Neural progenitor cell (in vitro differentiated cells): ENCODE measurements at regions not wholly inside any gene's neighbourhood (a gene's known extent, or its start where the extent isn't known, plus 50 kb on each side); places are given as distances from the start of the nearest gene placed in this dataset.

Experiments used
- DNase-seq: peaks from one replicate; pipeline ENCODE4 v3.0.0-alpha.2; 2016; ENCODE audit warnings: low spot score
- H2AFZ ChIP-seq: fragments of 200-600 bp; sonication (generic); replicated peaks from 2 replicates; pipeline ENCODE4 v1.6.1; 2016; ENCODE audit warnings: antibody characterized with exemption
- H3F3A ChIP-seq: fragments of 200-600 bp; sonication (generic); 2 replicates; pipeline ENCODE4 v1.6.1; 2016; ENCODE audit warnings: antibody characterized with exemption, low read depth
- H3K27ac ChIP-seq: fragments of 200-600 bp; sonication (generic); 2 replicates; pipeline ENCODE4 v1.5.1; 2016; ENCODE audit warnings: mild to moderate bottlenecking
- H3K27me3 ChIP-seq: fragments of 200-600 bp; sonication (generic); 2 replicates; pipeline ENCODE4 v1.6.1; 2016; ENCODE audit warnings: mild to moderate bottlenecking, moderate library complexity
- H3K36me3 ChIP-seq: fragments of 200-600 bp; sonication (generic); 2 replicates; pipeline ENCODE4 v1.5.1; 2016
- H3K4me1 ChIP-seq: fragments of 200-600 bp; sonication (generic); 2 replicates; pipeline ENCODE4 v1.6.1; 2016; ENCODE audit warnings: mixed run types
- H3K4me2 ChIP-seq: fragments of 200-600 bp; sonication (generic); 2 replicates; pipeline ENCODE4 v1.6.1; 2016
- H3K4me3 ChIP-seq: fragments of 200-600 bp; sonication (generic); 2 replicates; pipeline ENCODE4 v1.5.1; 2016
- H3K79me2 ChIP-seq: fragments of 200-600 bp; sonication (generic); 2 replicates; pipeline ENCODE4 v1.6.1; 2016; ENCODE audit warnings: low read depth
- H3K9ac ChIP-seq: fragments of 200-600 bp; sonication (generic); 2 replicates; pipeline ENCODE4 v1.6.1; 2016
- H3K9me3 ChIP-seq: fragments of 200-600 bp; sonication (generic); 2 replicates; pipeline ENCODE4 v1.5.1; 2016; ENCODE audit warnings: low read depth
- H4K20me1 ChIP-seq: fragments of 200-600 bp; sonication (generic); 2 replicates; pipeline ENCODE4 v1.6.1; 2016; ENCODE audit warnings: low read depth
- H3K27ac Mint-ChIP-seq: 3 replicates; pipeline ENCODE4 v1.8.0; 2021; ENCODE audit warnings: mixed read lengths
- H3K27me3 Mint-ChIP-seq: 2 replicates; pipeline ENCODE4 v1.8.0; 2022; ENCODE audit warnings: low read depth, mild to moderate bottlenecking, inconsistent platforms, moderate library complexity, mixed read lengths; ENCODE audit not compliant: insufficient read depth
- H3K36me3 Mint-ChIP-seq: 3 replicates; pipeline ENCODE4 v1.8.0; 2021; ENCODE audit warnings: mixed read lengths
- H3K4me1 Mint-ChIP-seq: 3 replicates; pipeline ENCODE4 v1.8.0; 2021; ENCODE audit warnings: mixed read lengths
- H3K4me3 Mint-ChIP-seq: 3 replicates; pipeline ENCODE4 v1.8.0; 2021; ENCODE audit warnings: mild to moderate bottlenecking, moderate library complexity, mixed read lengths
- H3K9me3 Mint-ChIP-seq: 3 replicates; pipeline ENCODE4 v1.8.0; 2020; ENCODE audit warnings: mixed read lengths
- CTCF ChIP-seq: fragments of 200-600 bp; sonication (generic); IDR thresholded peaks from 2 replicates; pipeline ENCODE4 v1.5.1; 2017; ENCODE audit warnings: antibody characterized with exemption, mild to moderate bottlenecking
- EZH2 ChIP-seq: fragments of 200-600 bp; sonication (generic); IDR thresholded peaks from 2 replicates; pipeline ENCODE4 v1.6.1; 2017; ENCODE audit warnings: antibody characterized with exemption, mild to moderate bottlenecking, moderate library complexity
- EZH2phosphoT487 ChIP-seq: fragments of 200-600 bp; sonication (generic); IDR thresholded peaks from 2 replicates; pipeline ENCODE4 v1.6.1; 2017; ENCODE audit warnings: antibody characterized with exemption

- Histone ChIP-seq H3K4me2 (no peak overlapping the region), H4K20me1 (no peaks in the 10 kb centered on the region), H3K4me1 (no peaks in the 10 kb centered on the region), H3K27ac (no peak overlapping the region), H3K36me3 (no peaks in the 10 kb centered on the region), H2AFZ (no peak overlapping the region), H3K4me3 (no peak overlapping the region), H3K27me3 (no peaks in the 10 kb centered on the region), H3K79me2 (no peaks in the 10 kb centered on the region), H3F3A (no peaks in the 10 kb centered on the region), H3K9ac (no peak overlapping the region), H3K9me3 (no peaks in the 10 kb centered on the region)
- Mint-ChIP-seq H3K27ac (no peak overlapping the region), H3K36me3 (no peaks in the 10 kb centered on the region), H3K9me3 (no peaks in the 10 kb centered on the region), H3K4me1 (no peaks in the 10 kb centered on the region), H3K4me3 (no peak overlapping the region), H3K27me3 (no peaks in the 10 kb centered on the region)
- DNase-seq, result no peak
- TF ChIP-seq EZH2 (no peak), EZH2phosphoT487 (no peak), CTCF (no peak)
These were observed 2374.2 kb upstream of the RAG2 start for GRCh38 chr11:38972220-38972619.

GRCh38 chr11:38971141-38971540 is 2373.1 kb upstream of the RAG2 start:
- Mint-ChIP-seq H3K27ac (no peak overlapping the region), H3K36me3 (no peaks in the 10 kb centered on the region), H3K9me3 (no peaks in the 10 kb centered on the region), H3K4me3 (no peak overlapping the region), H3K27me3 (no peaks in the 10 kb centered on the region), H3K4me1 (no peaks in the 10 kb centered on the region)
- H3K9ac ChIP-seq, result no peak overlapping the region
- no peak for DNase-seq
- H3K9me3 ChIP-seq, result no peaks in the 10 kb centered on the region
- no peaks in the 10 kb centered on the region for H3K79me2 ChIP-seq
- no peaks in the 10 kb centered on the region for H3F3A ChIP-seq
- H3K4me1 ChIP-seq, result no peaks in the 10 kb centered on the region
- H3K27ac ChIP-seq, result no peak overlapping the region
- no peak overlapping the region for H2AFZ ChIP-seq
- no peak overlapping the region for H3K4me2 ChIP-seq
- TF ChIP-seq EZH2, result no peak
- no peak for TF ChIP-seq EZH2phosphoT487
- TF ChIP-seq CTCF, result no peak
- no peaks in the 10 kb centered on the region for H4K20me1 ChIP-seq
- no peaks in the 10 kb centered on the region for H3K27me3 ChIP-seq
- H3K36me3 ChIP-seq, result no peaks in the 10 kb centered on the region
- H3K4me3 ChIP-seq, result no peak overlapping the region

- Histone ChIP-seq H3K9ac (no peak overlapping the region), H3K4me1 (no peaks in the 10 kb centered on the region), H4K20me1 (no peaks in the 10 kb centered on the region), H3F3A (no peaks in the 10 kb centered on the region), H3K79me2 (no peaks in the 10 kb centered on the region), H3K27me3 (no peaks in the 10 kb centered on the region), H3K4me2 (no peak overlapping the region), H3K4me3 (no peak overlapping the region), H2AFZ (no peak overlapping the region), H3K36me3 (no peaks in the 10 kb centered on the region), H3K9me3 (no peaks in the 10 kb centered on the region), H3K27ac (no peak overlapping the region)
- no peak for TF ChIP-seq EZH2
- TF ChIP-seq EZH2phosphoT487, result no peak
- TF ChIP-seq CTCF, result no peak
- no peaks in the 10 kb centered on the region for H3K36me3 Mint-ChIP-seq
- H3K9me3 Mint-ChIP-seq, result no peaks in the 10 kb centered on the region
- no peak for DNase-seq
- H3K4me3 Mint-ChIP-seq, result no peak overlapping the region
- no peaks in the 10 kb centered on the region for H3K27me3 Mint-ChIP-seq
- no peaks in the 10 kb centered on the region for H3K4me1 Mint-ChIP-seq
- no peak overlapping the region for H3K27ac Mint-ChIP-seq
These were observed 2370.9 kb upstream of the RAG2 start for GRCh38 chr11:38968951-38969350.

GRCh38 chr11:38952698-38953097 is 2354.7 kb upstream of the RAG2 start:
- Histone ChIP-seq H3K4me2 (no peak overlapping the region), H3K79me2 (no peaks in the 10 kb centered on the region), H3K27ac (no peak overlapping the region), H3K4me3 (no peak overlapping the region), H4K20me1 (no peaks in the 10 kb centered on the region), H3F3A (no peaks in the 10 kb centered on the region), H3K9ac (no peak overlapping the region), H3K27me3 (no peaks in the 10 kb centered on the region), H3K4me1 (no peaks in the 10 kb centered on the region), H3K36me3 (no peaks in the 10 kb centered on the region), H3K9me3 (no peaks in the 10 kb centered on the region), H2AFZ (peak overlapping the region; percentile 37)
- TF ChIP-seq CTCF (no peak), EZH2 (no peak), EZH2phosphoT487 (no peak)
- no peaks in the 10 kb centered on the region for H3K4me1 Mint-ChIP-seq
- H3K27me3 Mint-ChIP-seq, result no peaks in the 10 kb centered on the region
- H3K27ac Mint-ChIP-seq, result no peak overlapping the region
- DNase-seq, result no peak
- no peaks in the 10 kb centered on the region for H3K9me3 Mint-ChIP-seq
- H3K36me3 Mint-ChIP-seq, result no peaks in the 10 kb centered on the region
- no peak overlapping the region for H3K4me3 Mint-ChIP-seq
